Fibroblast of lung (primary cell): ENCODE measurements at regions not wholly inside any gene's neighbourhood (a gene's known extent, or its start where the extent isn't known, plus 50 kb on each side); places are given as distances from the start of the nearest gene placed in this dataset.

Experiments
- DNase-seq, 2 donors: peaks; one replicate each; pipeline versions ENCODE4 v3.0.0 to v3.0.0-alpha.2; 2010; ENCODE audit warnings: low read depth in 2 of 2
- H2AFZ ChIP-seq: 2 replicates; pipeline ENCODE4 v1.5.1; 2012; ENCODE audit warnings: low read length, control low read depth, inconsistent platforms
- H3K27ac ChIP-seq: 2 replicates; pipeline ENCODE4 v1.5.1; 2011; ENCODE audit warnings: low read length, control low read depth; ENCODE audit not compliant: insufficient read depth
- H3K27me3 ChIP-seq: 2 replicates; pipeline ENCODE4 v1.5.1; 2011; ENCODE audit warnings: mild to moderate bottlenecking, low read length; ENCODE audit not compliant: control insufficient read depth, insufficient read depth
- H3K36me3 ChIP-seq: 2 replicates; pipeline ENCODE4 v1.5.1; 2011; ENCODE audit warnings: low read length; ENCODE audit not compliant: control insufficient read depth, insufficient read depth
- H3K4me1 ChIP-seq: 2 replicates; pipeline ENCODE4 v1.5.1; 2011; ENCODE audit warnings: low read length; ENCODE audit not compliant: control insufficient read depth, insufficient read depth; ENCODE audit errors: extremely low read depth
- H3K4me2 ChIP-seq: 2 replicates; pipeline ENCODE4 v1.5.1; 2011; ENCODE audit warnings: low read length, control low read depth; ENCODE audit not compliant: insufficient read depth; ENCODE audit errors: extremely low read depth
- H3K4me3 ChIP-seq, 4 experiments: fragments of 200-600 bp in 1 of 4; sonication (generic) in 1 of 4; replicated peaks in 1 of 4; 2 replicates each; pipeline ENCODE4 v1.5.1; 2011 to 2016; ENCODE audit warnings: low read length in 4 of 4, low read depth in 3 of 4, mild to moderate bottlenecking in 3 of 4, control low read depth in 2 of 4, inconsistent platforms in 1 of 4, mixed read lengths in 1 of 4; ENCODE audit not compliant: insufficient read depth in 1 of 4; ENCODE audit errors: control extremely low read depth in 1 of 4
- H3K79me2 ChIP-seq: 2 replicates; pipeline ENCODE4 v1.5.1; 2012; ENCODE audit warnings: mild to moderate bottlenecking, low read length, inconsistent platforms; ENCODE audit not compliant: control insufficient read depth, insufficient read depth
- H3K9ac ChIP-seq: 2 replicates; pipeline ENCODE4 v1.5.1; 2011; ENCODE audit warnings: mild to moderate bottlenecking, low read length, control low read depth; ENCODE audit not compliant: insufficient read depth
- H3K9me3 ChIP-seq: 2 replicates; pipeline ENCODE4 v1.5.1; 2012; ENCODE audit warnings: low read depth, low read length; ENCODE audit not compliant: control insufficient read depth, insufficient read depth
- H4K20me1 ChIP-seq: 2 replicates; pipeline ENCODE4 v1.5.1; 2011; ENCODE audit warnings: low read length; ENCODE audit not compliant: control insufficient read depth, insufficient read depth; ENCODE audit errors: extremely low read depth
- CTCF ChIP-seq, 2 donors: IDR thresholded peaks in 1 of 2; conservative IDR thresholded peaks in 1 of 2; 1 replicate in 1 of 2; 2 replicates in 1 of 2; pipeline ENCODE4 v1.5.1; 2011 to 2012; ENCODE audit warnings: low read length in 2 of 2, control low read depth in 1 of 2, inconsistent platforms in 1 of 2, low read depth in 1 of 2, mild to moderate bottlenecking in 1 of 2
- EZH2 ChIP-seq: IDR thresholded peaks from 2 replicates; pipeline ENCODE4 v1.5.1; 2012; ENCODE audit warnings: low read length, control low read depth, mild to moderate bottlenecking; ENCODE audit errors: missing control alignments

GRCh38 chr2:56934866-56935265, 751.1 kb downstream of the CCDC85A start:
- TF ChIP-seq CTCF (conservative IDR thresholded peaks at IDR 0.05 in 1 of 2, IDR thresholded peaks at IDR 0.05 in 1 of 2; ENCODE audit: low read depth in 1 of 2, low read length in 2 of 2) (no peak), EZH2 (no peak)
- Histone ChIP-seq H4K20me1 (no peaks in the 10 kb centered on the region), H3K4me2 (no peak overlapping the region), H3K36me3 (no peaks in the 10 kb centered on the region), H3K79me2 (no peaks in the 10 kb centered on the region), H3K9ac (no peak overlapping the region), H3K27ac (no peak overlapping the region), H3K4me1 (no peaks in the 10 kb centered on the region), H3K4me3 (no peak overlapping the region), H3K9me3 (no peaks in the 10 kb centered on the region), H2AFZ (no peak overlapping the region), H3K27me3 (no peaks in the 10 kb centered on the region)
- DNase-seq: no peak

GRCh38 chr2:56940054-56940453, 756.3 kb downstream of the CCDC85A start:
- Histone ChIP-seq H3K4me3 (no peak overlapping the region), H2AFZ (no peak overlapping the region), H3K4me1 (no peaks in the 10 kb centered on the region), H3K9ac (no peak overlapping the region), H3K36me3 (no peaks in the 10 kb centered on the region), H3K27ac (no peak overlapping the region), H3K79me2 (no peaks in the 10 kb centered on the region), H3K9me3 (no peaks in the 10 kb centered on the region), H3K4me2 (no peak overlapping the region), H3K27me3 (no peaks in the 10 kb centered on the region), H4K20me1 (no peaks in the 10 kb centered on the region)
- DNase-seq: no peak
- TF ChIP-seq CTCF (conservative IDR thresholded peaks at IDR 0.05 in 1 of 2, IDR thresholded peaks at IDR 0.05 in 1 of 2; ENCODE audit: low read depth in 1 of 2, low read length in 2 of 2): no peak
- TF ChIP-seq EZH2: no peak

DNA sequence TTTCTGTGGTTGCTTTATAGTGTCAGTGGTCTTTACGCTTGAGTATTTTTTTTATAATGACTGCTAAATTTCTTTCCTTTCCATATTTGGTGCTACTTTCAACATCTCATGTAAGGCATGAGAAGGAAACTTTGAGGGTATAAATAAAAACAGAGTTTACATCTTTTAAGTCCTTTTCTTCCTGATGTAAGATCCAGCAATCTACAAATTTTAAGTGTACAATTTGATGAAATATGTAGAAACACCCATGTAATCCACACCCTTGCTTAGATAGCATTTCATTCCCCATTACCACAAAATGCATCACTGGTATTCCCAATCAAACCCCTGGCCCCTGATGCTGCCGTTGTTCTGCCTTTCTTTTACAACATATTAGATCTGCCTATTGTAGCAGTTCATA, 769.1 kb downstream of the CCDC85A start:
- H3K27ac ChIP-seq: no peak overlapping the region
- H3K4me1 ChIP-seq: no peaks in the 10 kb centered on the region

More for the DNA sequence above, 769.1 kb downstream of the CCDC85A start:
- Histone ChIP-seq H2AFZ (no peak overlapping the region), H3K36me3 (no peaks in the 10 kb centered on the region), H4K20me1 (no peaks in the 10 kb centered on the region), H3K79me2 (no peaks in the 10 kb centered on the region), H3K27me3 (no peaks in the 10 kb centered on the region), H3K4me3 (no peak overlapping the region), H3K9me3 (no peaks in the 10 kb centered on the region), H3K4me2 (no peak overlapping the region), H3K9ac (no peak overlapping the region)
- TF ChIP-seq CTCF (conservative IDR thresholded peaks at IDR 0.05 in 1 of 2, IDR thresholded peaks at IDR 0.05 in 1 of 2; ENCODE audit: low read depth in 1 of 2, low read length in 2 of 2): no peak
- no peak for TF ChIP-seq EZH2
- DNase-seq: no peak
